NCI-H146 treated with DMSO at 0.1 percent for 48 hours (cell line): ENCODE measurements at regions not wholly inside any gene's neighbourhood (a gene's known extent, or its start where the extent isn't known, plus 50 kb on each side); places are given as distances from the start of the nearest gene placed in this dataset.
A peak's percentile ranks its signal among the peaks of the same experiment; 100 is the strongest.
"Not testable (repeated sequence)": the region's sequence is repeated elsewhere in the genome, so short reads cannot be mapped to it uniquely, and the experiment has no call there.

ENCODE experiments used
- DNase-seq: peaks from one replicate; lab custom pipeline; 2025; ENCODE audit not compliant: unreplicated experiment; lab: John Stamatoyannopoulos, UW

- DNase-seq, result no peak
Measured at GRCh38 chr2:238520359-238520886, 93.7 kb downstream of the ASB1 start.

GRCh38 chr2:238521002-238521401, 94.3 kb downstream of the ASB1 start:
- no peak for DNase-seq

GRCh38 chr2:238521870-238522269, 95.1 kb downstream of the ASB1 start:
- no peak for DNase-seq

GRCh38 chr2:238523158-238524110, 96.7 kb downstream of the ASB1 start:
- no peak for DNase-seq

- DNase-seq, result no peak
Measured at GRCh38 chr2:238524426-238524983, 97.8 kb downstream of the ASB1 start.

GRCh38 chr2:238525990-238526389, 99.3 kb downstream of the ASB1 start:
- DNase-seq, result peak; percentile 11

- no peak for DNase-seq
Measured at GRCh38 chr2:238527565-238527964, 100.8 kb downstream of the ASB1 start.

GRCh38 chr2:238528953-238529781, 102.4 kb downstream of the ASB1 start:
- peak; percentile 69 for DNase-seq

- not testable (repeated sequence) for DNase-seq
Measured at GRCh38 chr2:238531017-238531645, 104.4 kb downstream of the ASB1 start.

GRCh38 chr2:238543732-238544131, 117.0 kb downstream of the ASB1 start:
- not testable (repeated sequence) for DNase-seq

GRCh38 chr2:238548902-238549462, 122.3 kb downstream of the ASB1 start:
- DNase-seq, result no peak

GRCh38 chr2:238549866-238550265, 123.1 kb downstream of the ASB1 start:
- no peak for DNase-seq

GRCh38 chr2:238551091-238551490, 124.4 kb downstream of the ASB1 start:
- no peak for DNase-seq

- no peak for DNase-seq
Measured at GRCh38 chr2:238552226-238552625, 125.5 kb downstream of the ASB1 start.

- no peak for DNase-seq
Measured at GRCh38 chr2:238553159-238553558, 126.4 kb downstream of the ASB1 start.

GRCh38 chr2:238554468-238555315, 128.0 kb downstream of the ASB1 start:
- DNase-seq, result no peak

GRCh38 chr2:238555786-238556542, 129.2 kb downstream of the ASB1 start:
- DNase-seq, result no peak

- DNase-seq, result no peak
Measured at GRCh38 chr2:238557431-238557830, 130.7 kb downstream of the ASB1 start.

GRCh38 chr2:238557936-238558335, 131.2 kb downstream of the ASB1 start:
- DNase-seq, result no peak
